HG02642 (cell line): ENCODE measurements at regions not wholly inside any gene's neighbourhood (a gene's known extent, or its start where the extent isn't known, plus 50 kb on each side); places are given as distances from the start of the nearest gene placed in this dataset.

Experiments
- ATAC-seq: cut with Tn5 transposase; IDR thresholded peaks from one replicate; pipeline ENCODE4 v1.9.1; 2021; ENCODE audit warnings: mild to moderate bottlenecking; ENCODE audit not compliant: unreplicated experiment, poor library complexity

DNA sequence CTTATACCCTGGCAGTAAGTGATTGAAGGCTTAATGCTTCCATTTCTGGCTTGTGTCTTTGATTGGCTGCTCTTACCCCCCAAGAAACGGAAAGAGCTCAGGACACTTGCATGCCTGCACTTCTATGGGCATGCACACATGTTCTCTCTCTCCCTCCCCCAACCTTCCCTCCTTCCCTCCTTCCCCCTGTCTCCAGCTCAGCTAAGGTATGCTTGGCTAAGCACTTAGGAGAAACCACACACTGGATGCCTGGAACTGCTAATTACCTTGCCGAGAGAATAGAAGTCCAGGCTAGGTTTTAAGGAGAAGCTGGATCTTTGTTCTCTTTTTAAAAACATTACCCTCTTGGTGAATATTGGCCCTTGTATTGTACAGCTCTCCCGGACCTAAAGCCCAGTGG is 1072.8 kb upstream of the TMEM132C start:
- no peak for ATAC-seq

DNA sequence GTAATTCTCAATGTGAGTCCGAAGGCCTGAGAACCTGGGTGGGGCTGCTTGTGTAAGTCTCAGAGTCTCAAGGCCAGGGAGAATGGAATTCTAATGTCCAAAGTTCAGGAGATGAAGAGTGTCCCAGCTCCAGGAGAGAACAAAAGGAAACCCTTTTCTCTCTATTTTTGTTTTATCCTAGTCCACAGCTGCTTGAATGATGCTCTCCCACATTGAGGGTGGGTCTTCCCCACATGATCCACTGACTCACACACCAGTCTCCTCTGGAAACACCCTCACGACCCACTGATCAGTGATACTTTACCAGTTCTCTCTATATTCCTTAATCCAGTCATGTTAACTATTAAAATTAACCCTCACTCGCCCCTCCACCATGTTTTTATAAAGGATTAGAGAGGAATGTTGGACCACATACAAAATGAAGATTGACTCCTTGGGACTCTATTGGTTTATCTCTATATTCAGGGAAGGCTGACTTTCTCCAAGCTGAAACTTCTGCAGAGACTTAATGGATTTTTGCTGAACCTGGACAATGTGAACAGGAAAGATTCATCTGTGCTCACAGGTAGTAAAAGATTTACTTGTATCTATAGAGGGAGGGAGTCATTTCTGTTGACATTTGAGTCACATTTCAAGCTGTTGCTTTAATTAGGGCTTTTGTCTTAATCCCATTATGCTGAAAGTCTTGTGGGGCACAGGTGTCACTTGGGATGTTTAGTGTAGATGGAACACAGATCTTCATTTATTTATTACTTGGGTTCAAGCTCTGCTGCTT is 1061.0 kb upstream of the TMEM132C start:
- ATAC-seq = no peak

DNA sequence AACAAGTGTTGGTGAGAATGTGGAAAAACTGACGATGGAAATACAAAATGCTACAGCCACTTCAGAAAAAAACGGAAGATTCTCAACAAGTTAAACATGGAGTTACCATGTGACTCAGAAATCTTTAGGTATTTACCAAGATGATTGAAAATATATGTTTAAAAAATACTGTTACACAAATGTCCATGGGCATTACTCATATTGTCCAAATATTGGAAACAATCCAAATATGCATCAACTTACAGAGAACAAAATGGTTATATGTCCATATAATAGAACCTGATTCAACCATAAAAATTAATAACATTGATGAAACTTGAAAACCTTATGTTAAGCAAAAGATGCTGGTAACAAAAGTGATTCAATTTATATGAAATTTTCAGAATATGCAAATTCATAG is 1057.7 kb upstream of the TMEM132C start:
- no peak for ATAC-seq

DNA sequence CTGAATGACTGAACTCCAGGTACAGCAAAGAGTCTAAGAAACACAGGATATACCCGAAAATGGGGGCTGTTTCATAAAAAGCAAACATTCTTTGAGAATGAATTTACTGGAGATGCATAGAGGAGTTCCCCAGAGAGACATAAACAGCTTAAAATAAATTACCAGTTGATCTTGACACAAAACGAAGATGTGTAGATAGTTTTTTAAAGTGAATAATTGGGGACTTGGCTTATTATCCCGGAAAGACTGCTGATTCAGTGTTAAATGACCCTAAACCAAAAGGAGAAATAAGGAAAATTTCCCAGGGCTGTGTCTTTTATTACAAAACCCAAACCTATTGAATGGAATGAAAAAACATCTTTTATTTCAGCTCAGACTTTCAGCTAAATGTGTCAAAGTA is 1052.8 kb upstream of the TMEM132C start:
- ATAC-seq = no peak

DNA sequence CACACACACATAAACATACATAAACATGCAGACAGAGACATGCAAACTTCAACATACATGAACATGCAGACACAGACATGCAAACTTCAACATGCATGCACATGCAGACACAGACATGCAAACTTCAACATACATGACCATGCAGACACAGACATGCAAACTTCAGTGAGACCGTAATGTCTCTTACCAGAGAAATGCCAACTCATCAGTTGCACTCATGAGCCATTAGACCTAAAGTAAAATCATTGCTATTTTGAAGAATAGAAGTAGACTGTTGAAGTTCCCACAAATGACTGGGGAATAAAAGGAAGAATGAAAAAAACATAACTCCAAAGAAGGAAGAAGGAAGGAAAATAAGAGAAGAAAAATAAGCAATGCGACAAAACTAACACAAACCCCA is 1044.0 kb upstream of the TMEM132C start:
- no peak for ATAC-seq

DNA sequence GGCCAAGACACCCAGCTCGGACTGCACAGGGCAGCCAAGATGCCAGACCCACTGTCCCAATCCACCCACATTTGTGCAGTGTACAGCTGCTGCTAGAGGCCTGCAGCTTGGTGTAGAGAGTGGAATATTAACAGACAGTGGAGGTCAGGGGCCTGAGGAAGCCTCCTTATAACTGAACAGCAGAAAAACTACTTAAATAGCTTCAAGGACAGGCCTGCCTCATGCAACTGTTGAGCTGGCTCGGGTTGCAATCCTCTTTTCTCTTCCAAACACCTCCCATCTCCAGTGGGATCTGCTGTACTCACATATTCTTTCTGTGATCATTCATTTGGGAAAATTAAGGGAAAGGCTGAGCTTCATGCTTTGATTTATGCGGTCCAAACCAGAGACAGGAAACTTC is 1043.2 kb upstream of the TMEM132C start:
- no peak for ATAC-seq

DNA sequence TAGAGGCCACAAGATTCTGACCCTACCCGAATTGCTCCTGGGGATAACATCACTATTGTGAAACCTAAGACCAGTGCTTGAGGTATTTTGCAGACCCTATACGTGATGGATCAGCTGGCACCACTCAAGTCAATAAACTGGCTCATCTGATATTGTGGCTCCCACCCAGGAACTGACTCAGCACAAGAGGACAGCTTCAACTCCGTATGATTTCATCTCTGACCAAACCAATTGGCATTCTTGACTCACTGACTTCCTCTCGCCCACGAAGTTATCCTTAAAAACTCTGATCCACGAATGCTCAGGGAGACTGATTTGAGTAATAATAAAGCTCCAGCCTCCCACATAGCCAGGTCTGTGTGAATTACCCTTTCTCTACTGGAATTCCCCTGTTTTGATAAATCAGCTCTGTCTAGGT is 1036.1 kb upstream of the TMEM132C start:
- no peak for ATAC-seq

DNA sequence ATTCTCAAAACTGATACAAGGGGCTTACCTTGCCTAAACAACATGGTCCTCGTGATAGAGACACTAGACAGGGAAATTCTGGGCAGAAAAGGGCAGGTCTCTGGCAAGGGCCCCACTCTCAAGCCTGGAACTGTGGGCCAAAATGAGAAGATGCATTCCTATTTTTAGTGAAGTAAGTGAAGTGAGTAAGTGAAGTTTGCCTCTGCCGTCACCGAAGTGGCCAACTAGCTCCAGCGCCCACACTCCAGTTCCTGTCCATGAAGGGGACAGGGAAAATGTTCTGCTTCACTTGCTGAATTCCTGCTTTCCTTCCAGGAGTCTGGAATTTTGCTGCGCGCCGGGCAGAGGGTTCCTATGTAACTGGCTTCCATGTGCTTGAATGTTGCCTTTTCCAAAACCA is 1035.6 kb upstream of the TMEM132C start:
- ATAC-seq = no peak

DNA sequence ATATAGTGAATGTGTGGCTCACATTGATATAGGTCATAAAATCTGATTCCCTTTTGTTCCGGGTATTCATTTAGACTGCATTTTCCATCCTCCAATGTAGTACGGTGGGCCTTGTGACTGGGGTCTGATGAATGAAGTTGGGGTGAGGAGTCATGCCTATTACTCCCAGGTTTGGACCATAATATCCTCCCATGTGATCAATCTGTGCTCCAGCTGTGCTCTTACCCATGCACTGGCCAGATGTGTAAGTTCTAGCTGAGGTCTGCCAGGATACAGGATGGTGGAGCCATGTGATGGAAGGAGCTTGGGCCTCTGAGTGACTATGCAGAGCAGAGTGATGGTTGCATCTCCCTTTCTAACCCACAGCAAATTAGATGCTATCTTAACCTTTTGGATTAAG is 1034.0 kb upstream of the TMEM132C start:
- no peak for ATAC-seq

DNA sequence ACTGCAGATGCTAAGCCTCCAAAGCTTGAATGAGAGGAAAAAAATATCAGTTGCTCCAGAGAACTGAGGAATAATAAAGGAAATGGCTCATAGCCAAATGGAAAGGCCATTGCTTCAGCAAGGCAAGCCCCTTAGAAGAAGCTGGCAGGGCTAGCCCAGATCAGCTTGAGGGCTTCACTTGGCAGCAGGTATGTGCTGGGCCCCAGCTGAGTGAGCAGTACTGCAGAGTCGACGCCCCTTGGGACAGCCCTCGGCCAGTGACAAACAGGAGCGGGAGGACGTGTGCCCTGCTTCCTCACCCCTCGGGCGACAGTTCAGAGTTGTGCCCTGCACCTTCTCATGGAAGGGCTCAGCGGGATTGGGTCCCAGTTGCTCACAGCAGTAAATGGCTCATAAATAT is 1031.2 kb upstream of the TMEM132C start:
- ATAC-seq = no peak

DNA sequence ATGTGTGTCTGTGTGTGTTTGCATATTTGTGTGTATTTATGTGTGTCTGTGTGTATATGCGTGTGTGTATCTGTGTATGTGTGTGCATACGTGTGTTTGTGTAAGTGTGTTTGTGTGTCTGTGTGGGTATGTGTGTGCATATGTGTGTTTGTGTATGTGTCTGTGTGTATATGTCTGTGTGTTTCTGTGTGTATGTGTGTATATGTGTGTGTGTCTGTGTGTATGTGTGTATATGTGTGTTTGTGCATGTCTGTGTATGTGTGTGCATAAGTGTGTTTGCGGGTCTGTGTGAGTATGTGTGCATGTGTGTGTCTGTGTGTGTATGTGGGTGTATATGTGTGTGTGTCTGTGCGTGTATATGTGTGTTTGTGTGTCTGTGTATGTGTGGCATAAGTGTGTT is 1030.5 kb upstream of the TMEM132C start:
- ATAC-seq = no peak

DNA sequence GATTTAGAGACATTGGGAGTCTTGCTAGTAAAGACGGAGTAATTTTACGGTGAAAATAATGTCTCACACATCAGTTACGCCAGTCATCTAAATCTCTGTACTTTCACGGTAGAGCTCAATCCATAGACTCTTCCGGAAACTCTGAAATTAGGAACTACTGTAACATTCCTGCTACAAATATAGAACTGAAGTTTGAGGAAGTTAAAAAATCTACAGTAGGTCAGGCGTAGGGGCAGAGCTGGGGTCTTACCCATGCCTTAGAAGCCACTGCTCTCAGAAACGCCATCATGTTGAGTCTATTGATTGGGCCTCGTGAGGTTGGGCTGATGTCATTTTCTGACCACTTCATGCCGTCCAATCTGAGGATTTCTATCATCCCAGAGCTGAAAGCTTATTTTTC is 1029.8 kb upstream of the TMEM132C start:
- no peak for ATAC-seq

DNA sequence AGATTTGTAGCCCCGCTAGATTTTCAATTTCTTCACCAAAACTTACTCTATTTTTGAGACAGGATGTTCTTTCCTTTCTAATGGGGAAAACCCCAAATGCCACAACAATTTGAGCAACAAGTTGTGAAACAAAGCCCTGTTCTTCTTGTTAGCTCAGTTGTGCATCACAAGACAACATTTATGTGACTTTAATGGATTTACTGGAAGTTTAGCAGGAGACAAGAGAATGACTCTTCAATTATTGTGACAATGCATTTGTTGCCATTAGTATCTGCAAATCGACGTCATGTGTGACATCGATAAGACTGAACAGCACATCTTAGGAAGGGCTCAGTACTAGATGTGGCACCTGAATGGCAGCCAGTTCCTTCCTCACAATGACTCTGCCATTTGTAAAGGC is 1028.9 kb upstream of the TMEM132C start:
- no peak for ATAC-seq

DNA sequence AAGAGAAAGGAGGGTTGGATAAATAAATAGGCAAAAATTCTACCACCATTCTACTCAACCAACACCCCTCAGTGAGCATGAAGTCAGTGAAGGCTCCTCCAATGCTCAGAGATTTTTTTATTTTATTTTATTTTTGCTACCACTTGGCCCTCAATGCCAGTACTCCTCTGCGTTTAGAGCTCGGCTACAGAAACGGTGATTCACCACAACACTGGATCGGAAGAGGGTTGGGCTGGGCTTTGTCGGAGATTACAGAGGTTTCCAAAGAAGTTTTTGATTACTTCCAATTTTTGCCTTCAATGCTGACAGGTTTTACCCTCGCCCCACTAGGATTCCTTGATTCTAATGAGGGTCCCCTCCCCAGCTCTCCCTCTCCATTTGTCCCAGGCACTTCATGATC is 1027.2 kb upstream of the TMEM132C start:
- ATAC-seq = no peak

DNA sequence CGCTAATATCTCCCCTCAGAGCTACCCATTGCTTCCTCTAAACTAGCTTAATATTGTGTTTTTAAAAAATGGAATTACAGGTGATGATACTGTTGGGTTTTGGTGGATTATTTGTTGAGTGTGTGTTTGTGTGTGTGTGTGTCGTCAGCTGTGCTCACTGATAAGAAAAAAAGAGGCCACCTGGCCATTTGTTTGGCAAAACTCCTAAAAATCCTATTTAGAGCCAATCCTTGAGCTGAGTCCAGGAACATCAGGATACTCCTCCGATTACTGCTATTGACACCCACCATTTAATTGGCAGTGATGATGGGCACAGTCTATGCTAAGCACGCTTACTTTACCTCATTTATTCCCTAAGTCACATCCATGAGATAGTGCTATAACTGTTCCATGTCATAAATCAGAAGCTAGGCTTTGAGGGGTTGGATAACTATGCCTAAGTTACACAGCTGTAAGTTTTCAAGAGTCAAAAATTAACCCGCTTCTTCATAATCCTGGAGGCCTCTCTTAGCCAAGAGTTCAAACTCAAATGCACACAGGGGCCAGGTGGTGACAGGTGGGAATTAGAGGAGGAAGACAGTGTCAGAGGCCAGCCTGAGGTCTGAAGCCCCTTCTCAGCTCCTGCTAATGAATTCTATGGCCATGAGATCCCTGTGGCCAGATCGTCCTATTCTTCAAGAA is 1026.6 kb upstream of the TMEM132C start:
- no peak for ATAC-seq

DNA sequence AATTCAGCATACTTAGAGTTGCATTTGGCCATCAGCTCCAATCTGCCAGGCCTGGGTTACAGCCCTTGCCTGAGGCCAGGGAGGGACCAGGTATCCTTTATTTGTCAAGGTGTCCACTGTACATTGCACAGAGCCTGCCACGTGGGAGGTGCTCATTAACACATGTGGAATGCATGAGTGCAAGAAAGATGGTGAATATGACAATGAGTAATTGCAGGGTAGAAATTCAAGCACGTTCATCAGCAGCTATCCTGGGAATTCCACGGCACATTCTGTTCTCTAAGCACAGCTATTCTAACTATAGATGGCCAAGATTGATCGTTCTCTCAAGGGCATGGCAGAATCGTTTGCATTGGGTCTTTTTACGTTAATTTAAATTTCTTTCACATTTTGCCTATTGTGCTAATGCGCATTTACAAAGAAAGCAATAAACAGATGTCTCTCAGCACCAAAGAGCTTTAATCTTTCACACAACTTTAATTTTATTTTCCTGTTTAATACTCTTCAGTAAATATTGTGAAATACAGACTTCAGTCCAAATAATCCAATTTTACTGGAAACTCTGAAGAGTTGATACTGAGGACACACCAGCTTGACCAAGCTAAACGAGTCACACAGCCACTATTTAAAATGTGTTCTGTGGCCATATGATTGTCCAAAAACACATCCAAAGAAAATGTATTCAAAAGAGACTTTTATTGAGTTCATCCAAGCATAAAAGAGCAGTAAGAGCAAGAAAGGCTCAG is 1025.7 kb upstream of the TMEM132C start:
- ATAC-seq = no peak

DNA sequence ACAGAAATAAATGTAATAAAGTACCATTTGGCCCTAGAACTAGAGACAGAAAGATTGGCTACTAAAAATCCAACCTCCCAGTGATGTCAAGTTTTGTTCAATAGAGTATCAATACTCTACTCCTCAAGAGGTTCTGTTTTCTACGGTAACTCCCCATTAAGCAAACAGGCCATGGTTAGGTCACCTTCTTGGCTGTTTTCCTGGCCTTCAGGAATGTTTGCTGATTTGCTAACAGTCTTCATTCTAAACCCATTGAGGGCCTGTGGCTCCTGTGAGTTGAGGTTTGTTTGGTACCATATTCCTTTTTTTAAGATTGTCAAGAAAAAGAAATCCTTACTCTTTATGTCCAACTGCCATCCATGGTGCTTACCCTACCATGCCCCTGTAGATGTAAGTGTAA is 1022.0 kb upstream of the TMEM132C start:
- no peak for ATAC-seq

DNA sequence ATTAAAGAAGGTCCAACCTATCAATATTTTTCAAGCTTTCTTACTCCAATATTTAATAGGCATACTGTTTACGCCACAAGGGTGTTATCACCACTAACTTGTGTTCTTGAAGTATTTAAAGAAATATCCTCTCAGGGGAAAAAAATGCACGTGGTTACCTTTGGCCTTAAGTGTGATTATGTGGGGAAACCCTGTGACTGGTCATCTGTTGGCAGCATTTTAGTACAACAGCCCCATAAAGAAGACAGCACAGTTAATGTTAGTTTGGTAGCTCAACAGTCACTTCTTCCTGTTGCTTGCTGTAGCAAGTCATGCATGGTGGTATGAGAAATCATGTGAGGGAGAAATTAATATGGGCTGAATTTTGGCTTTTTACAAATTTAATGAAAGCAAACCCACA is 1021.5 kb upstream of the TMEM132C start:
- no peak for ATAC-seq

DNA sequence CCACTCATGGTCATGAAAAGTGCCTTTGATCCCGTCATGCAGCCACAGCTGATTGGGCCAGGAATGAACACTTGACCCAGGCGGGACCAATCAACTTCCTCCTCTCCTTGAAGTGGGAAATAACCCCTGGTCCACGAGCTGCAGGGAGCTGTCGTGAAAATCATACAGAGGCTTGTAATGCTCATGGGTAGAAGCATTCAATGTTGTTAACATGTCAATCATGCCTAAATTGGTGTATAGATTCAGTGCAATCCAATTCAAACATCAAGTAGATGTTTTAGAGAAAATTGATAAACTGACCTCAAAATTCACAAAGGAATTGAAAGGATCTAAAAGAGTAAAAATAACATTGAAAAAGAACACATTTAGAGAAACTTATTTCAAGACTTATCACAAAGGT is 1019.0 kb upstream of the TMEM132C start:
- ATAC-seq = no peak

DNA sequence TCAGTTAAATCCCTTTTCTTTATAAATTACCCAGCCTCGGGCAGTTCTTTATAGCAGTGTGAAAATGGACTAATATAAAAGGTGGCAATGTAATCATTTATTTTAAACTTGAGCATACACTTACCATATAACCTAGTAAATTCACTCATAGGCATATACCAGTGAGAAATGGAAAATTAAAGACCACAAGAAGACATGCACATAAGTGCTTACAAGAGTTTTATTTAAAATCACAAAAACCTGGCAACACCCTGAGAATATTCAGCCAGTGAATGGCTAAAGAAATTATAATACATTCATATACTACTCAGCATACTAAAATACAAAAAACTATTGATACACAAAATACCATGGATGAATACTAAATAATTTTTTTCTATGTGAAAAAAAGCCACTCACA is 1017.5 kb upstream of the TMEM132C start:
- no peak for ATAC-seq

DNA sequence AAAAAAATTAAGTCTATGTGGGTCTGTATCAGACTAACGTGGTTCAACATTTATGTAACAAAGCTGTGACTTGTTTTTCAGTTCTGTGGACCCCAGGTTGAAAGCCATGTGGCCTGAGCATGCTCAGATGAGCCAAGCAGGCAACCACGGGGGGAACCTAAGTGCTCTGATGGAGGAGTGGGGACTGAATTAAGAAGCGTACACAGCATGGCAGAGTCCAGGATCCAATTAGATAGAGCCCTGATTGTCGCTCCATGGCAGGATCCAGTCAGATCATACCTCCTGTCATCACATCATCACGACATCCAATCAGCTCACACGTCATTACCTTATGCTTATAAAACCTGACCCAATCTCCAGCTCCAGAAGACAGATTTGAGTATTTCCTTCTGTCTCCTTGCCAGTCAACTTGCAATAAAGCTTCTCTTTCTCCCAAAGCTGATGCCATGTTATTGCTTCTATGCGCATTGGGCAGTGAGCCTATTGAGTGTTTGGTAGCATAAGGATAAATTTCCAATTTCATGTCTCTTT is 1013.1 kb upstream of the TMEM132C start:
- ATAC-seq = no peak
